ENCODE measurements at regions not wholly inside any gene's neighbourhood (a gene's known extent, or its start where the extent isn't known, plus 50 kb on each side); places are given as distances from the start of the nearest gene placed in this dataset.
A peak's percentile ranks its signal among the peaks of the same experiment; 100 is the strongest.

- no peaks in the 10 kb centered on the region for H3K36me3 ChIP-seq (ENCODE audit: control insufficient read depth in 4 of 4, insufficient read depth in 4 of 4, low read length in 3 of 4)
Measured at GRCh38 chr9:27712806-27713205, 139.5 kb upstream of the C9orf72 start.

GRCh38 chr9:27714388-27714787, 141.1 kb upstream of the C9orf72 start:
- no peaks in the 10 kb centered on the region for H3K36me3 ChIP-seq (ENCODE audit: control insufficient read depth in 4 of 4, insufficient read depth in 4 of 4, low read length in 3 of 4)
- DNase-seq = no peak
- H3K9me3 ChIP-seq (ENCODE audit: control extremely low read depth in 1 of 5, control insufficient read depth in 4 of 5, insufficient read depth in 2 of 5, low read depth in 1 of 5, low read length in 4 of 5) = peaks cover 0 to 1% (median 0%) of the 10 kb centered on the region in 5 experiments
- no peak overlapping the region for H3K27ac ChIP-seq (ENCODE audit: insufficient read depth in 1 of 2, low read depth in 1 of 2, low read length in 2 of 2, poor library complexity in 1 of 2, severe bottlenecking in 2 of 2)
- peaks cover 0 to 4% (median 0%) of the 10 kb centered on the region in 5 experiments for H3K27me3 ChIP-seq (replicated peaks in 2 of 5; ENCODE audit: control insufficient read depth in 4 of 5, insufficient read depth in 5 of 5, low read length in 4 of 5)
- no peaks in the 10 kb centered on the region for H3K4me1 ChIP-seq (ENCODE audit: control extremely low read depth in 1 of 4, control insufficient read depth in 4 of 4, insufficient read depth in 4 of 4, low read length in 3 of 4)
- no peak overlapping the region for H3K4me3 ChIP-seq (ENCODE audit: control insufficient read depth in 1 of 7, extremely low read depth in 1 of 7, insufficient read depth in 4 of 7, low read depth in 2 of 7, low read length in 6 of 7)
- WGBS (ENCODE audit: insufficient coverage) = no CpG with 5 or more reads among the region's 1 CpG
- CTCF ChIA-PET = interaction anchor here (0.6 to 1.5 kb wide), 3 partner anchors 8 to 29 kb away, joined by 3 to 4 read pairs (median 4); no protein-coding TSS in a partner anchor
- POLR2A ChIA-PET = no interaction called here

More at GRCh38 chr9:27712806-27713205, 139.5 kb upstream of the C9orf72 start:
- no peak overlapping the region for H3K27ac ChIP-seq (ENCODE audit: insufficient read depth in 1 of 2, low read depth in 1 of 2, low read length in 2 of 2, poor library complexity in 1 of 2, severe bottlenecking in 2 of 2)
- 93% methylated on average over 5 of the region's 7 CpGs for WGBS (ENCODE audit: insufficient coverage)
- ChIA-PET POLR2A (no interaction called here), CTCF (no interaction called here)
- H3K4me3 ChIP-seq (ENCODE audit: control insufficient read depth in 1 of 7, extremely low read depth in 1 of 7, insufficient read depth in 4 of 7, low read depth in 2 of 7, low read length in 6 of 7) = no peak overlapping the region
- H3K4me1 ChIP-seq (ENCODE audit: control extremely low read depth in 1 of 4, control insufficient read depth in 4 of 4, insufficient read depth in 4 of 4, low read length in 3 of 4) = no peaks in the 10 kb centered on the region
- H3K27me3 ChIP-seq (replicated peaks in 2 of 5; ENCODE audit: control insufficient read depth in 4 of 5, insufficient read depth in 5 of 5, low read length in 4 of 5) = peaks cover 0 to 4% (median 0%) of the 10 kb centered on the region in 5 experiments
- DNase-seq = no peak
- peaks cover 0 to 1% (median 0%) of the 10 kb centered on the region in 5 experiments for H3K9me3 ChIP-seq (ENCODE audit: control extremely low read depth in 1 of 5, control insufficient read depth in 4 of 5, insufficient read depth in 2 of 5, low read depth in 1 of 5, low read length in 4 of 5)

- Histone ChIP-seq H3K4me3 (ENCODE audit: control insufficient read depth in 1 of 7, extremely low read depth in 1 of 7, insufficient read depth in 4 of 7, low read depth in 2 of 7, low read length in 6 of 7) (no peak overlapping the region), H3K27ac (ENCODE audit: insufficient read depth in 1 of 2, low read depth in 1 of 2, low read length in 2 of 2, poor library complexity in 1 of 2, severe bottlenecking in 2 of 2) (no peak overlapping the region), H3K27me3 (replicated peaks in 2 of 5; ENCODE audit: control insufficient read depth in 4 of 5, insufficient read depth in 5 of 5, low read length in 4 of 5) (peaks cover 0 to 4% (median 0%) of the 10 kb centered on the region in 5 experiments), H3K9me3 (ENCODE audit: control extremely low read depth in 1 of 5, control insufficient read depth in 4 of 5, insufficient read depth in 2 of 5, low read depth in 1 of 5, low read length in 4 of 5) (no peaks in the 10 kb centered on the region), H3K36me3 (ENCODE audit: control insufficient read depth in 4 of 4, insufficient read depth in 4 of 4, low read length in 3 of 4) (no peaks in the 10 kb centered on the region), H3K4me1 (ENCODE audit: control extremely low read depth in 1 of 4, control insufficient read depth in 4 of 4, insufficient read depth in 4 of 4, low read length in 3 of 4) (no peaks in the 10 kb centered on the region)
- CTCF ChIA-PET = interaction anchor here (1.4 to 1.5 kb wide), 2 partner anchors 9 to 11 kb away, joined by 4 read pairs; no protein-coding TSS in a partner anchor
- WGBS (ENCODE audit: insufficient coverage) = no CpG with 5 or more reads among the region's 2 CpGs
- DNase-seq = no peak
- POLR2A ChIA-PET = no interaction called here
Measured at GRCh38 chr9:27715651-27716050, 142.4 kb upstream of the C9orf72 start.

GRCh38 chr9:27717991-27718390, 144.7 kb upstream of the C9orf72 start:
- peaks cover 0 to 7% (median 0%) of the 10 kb centered on the region in 5 experiments for H3K27me3 ChIP-seq (replicated peaks in 2 of 5; ENCODE audit: control insufficient read depth in 4 of 5, insufficient read depth in 5 of 5, low read length in 4 of 5)
- no peaks in the 10 kb centered on the region for H3K9me3 ChIP-seq (ENCODE audit: control extremely low read depth in 1 of 5, control insufficient read depth in 4 of 5, insufficient read depth in 2 of 5, low read depth in 1 of 5, low read length in 4 of 5)
- CTCF ChIA-PET = no interaction called here
- DNase-seq = no peak
- no peaks in the 10 kb centered on the region for H3K36me3 ChIP-seq (ENCODE audit: control insufficient read depth in 4 of 4, insufficient read depth in 4 of 4, low read length in 3 of 4)
- POLR2A ChIA-PET = no interaction called here
- H3K4me1 ChIP-seq (ENCODE audit: control extremely low read depth in 1 of 4, control insufficient read depth in 4 of 4, insufficient read depth in 4 of 4, low read length in 3 of 4) = no peaks in the 10 kb centered on the region
- no peak overlapping the region for H3K27ac ChIP-seq (ENCODE audit: insufficient read depth in 1 of 2, low read depth in 1 of 2, low read length in 2 of 2, poor library complexity in 1 of 2, severe bottlenecking in 2 of 2)
- WGBS (ENCODE audit: insufficient coverage) = 100% methylated on average over 2 of the region's 2 CpGs
- H3K4me3 ChIP-seq (ENCODE audit: control insufficient read depth in 1 of 7, extremely low read depth in 1 of 7, insufficient read depth in 4 of 7, low read depth in 2 of 7, low read length in 6 of 7) = no peak overlapping the region

- H3K36me3 ChIP-seq (ENCODE audit: control insufficient read depth in 4 of 4, insufficient read depth in 4 of 4, low read length in 3 of 4) = no peaks in the 10 kb centered on the region
- DNase-seq = no peak
- ChIA-PET POLR2A (no interaction called here), CTCF (no interaction called here)
- no peak overlapping the region for H3K4me3 ChIP-seq (ENCODE audit: control insufficient read depth in 1 of 7, extremely low read depth in 1 of 7, insufficient read depth in 4 of 7, low read depth in 2 of 7, low read length in 6 of 7)
- no peaks in the 10 kb centered on the region for H3K4me1 ChIP-seq (ENCODE audit: control extremely low read depth in 1 of 4, control insufficient read depth in 4 of 4, insufficient read depth in 4 of 4, low read length in 3 of 4)
- WGBS (ENCODE audit: insufficient coverage) = 100% methylated on average over 1 of the region's 2 CpGs
- no peak overlapping the region for H3K27ac ChIP-seq (ENCODE audit: insufficient read depth in 1 of 2, low read depth in 1 of 2, low read length in 2 of 2, poor library complexity in 1 of 2, severe bottlenecking in 2 of 2)
- peaks cover 0 to 7% (median 0%) of the 10 kb centered on the region in 5 experiments for H3K27me3 ChIP-seq (replicated peaks in 2 of 5; ENCODE audit: control insufficient read depth in 4 of 5, insufficient read depth in 5 of 5, low read length in 4 of 5)
- no peaks in the 10 kb centered on the region for H3K9me3 ChIP-seq (ENCODE audit: control extremely low read depth in 1 of 5, control insufficient read depth in 4 of 5, insufficient read depth in 2 of 5, low read depth in 1 of 5, low read length in 4 of 5)
Measured at GRCh38 chr9:27719711-27720110, 146.4 kb upstream of the C9orf72 start.

- H3K4me1 ChIP-seq (ENCODE audit: control extremely low read depth in 1 of 4, control insufficient read depth in 4 of 4, insufficient read depth in 4 of 4, low read length in 3 of 4) = no peaks in the 10 kb centered on the region
- CTCF ChIA-PET = no interaction called here
- H3K9me3 ChIP-seq (ENCODE audit: control extremely low read depth in 1 of 5, control insufficient read depth in 4 of 5, insufficient read depth in 2 of 5, low read depth in 1 of 5, low read length in 4 of 5) = no peaks in the 10 kb centered on the region
- H3K27ac ChIP-seq (ENCODE audit: insufficient read depth in 1 of 2, low read depth in 1 of 2, low read length in 2 of 2, poor library complexity in 1 of 2, severe bottlenecking in 2 of 2) = no peak overlapping the region
- peaks cover 0 to 3% (median 0%) of the 10 kb centered on the region in 5 experiments for H3K27me3 ChIP-seq (replicated peaks in 2 of 5; ENCODE audit: control insufficient read depth in 4 of 5, insufficient read depth in 5 of 5, low read length in 4 of 5)
- H3K4me3 ChIP-seq (ENCODE audit: control insufficient read depth in 1 of 7, extremely low read depth in 1 of 7, insufficient read depth in 4 of 7, low read depth in 2 of 7, low read length in 6 of 7) = no peak overlapping the region
- DNase-seq = no peak
- POLR2A ChIA-PET = no interaction called here
- no peaks in the 10 kb centered on the region for H3K36me3 ChIP-seq (ENCODE audit: control insufficient read depth in 4 of 4, insufficient read depth in 4 of 4, low read length in 3 of 4)
Measured at GRCh38 chr9:27722866-27723265, 149.6 kb upstream of the C9orf72 start.

- H3K36me3 ChIP-seq (ENCODE audit: control insufficient read depth in 4 of 4, insufficient read depth in 4 of 4, low read length in 3 of 4) = no peaks in the 10 kb centered on the region
- CTCF ChIA-PET = interaction anchor here (1.1 to 1.5 kb wide), 3 partner anchors 20 to 26 kb away, joined by 3 to 4 read pairs (median 3); no protein-coding TSS in a partner anchor
- H3K27ac ChIP-seq (ENCODE audit: insufficient read depth in 1 of 2, low read depth in 1 of 2, low read length in 2 of 2, poor library complexity in 1 of 2, severe bottlenecking in 2 of 2) = no peak overlapping the region
- no peak overlapping the region for H3K4me3 ChIP-seq (ENCODE audit: control insufficient read depth in 1 of 7, extremely low read depth in 1 of 7, insufficient read depth in 4 of 7, low read depth in 2 of 7, low read length in 6 of 7)
- H3K4me1 ChIP-seq (ENCODE audit: control extremely low read depth in 1 of 4, control insufficient read depth in 4 of 4, insufficient read depth in 4 of 4, low read length in 3 of 4) = no peaks in the 10 kb centered on the region
- POLR2A ChIA-PET = no interaction called here
- no peaks in the 10 kb centered on the region for H3K9me3 ChIP-seq (ENCODE audit: control extremely low read depth in 1 of 5, control insufficient read depth in 4 of 5, insufficient read depth in 2 of 5, low read depth in 1 of 5, low read length in 4 of 5)
- H3K27me3 ChIP-seq (replicated peaks in 2 of 5; ENCODE audit: control insufficient read depth in 4 of 5, insufficient read depth in 5 of 5, low read length in 4 of 5) = peaks cover 0 to 6% (median 0%) of the 10 kb centered on the region in 5 experiments
- DNase-seq = peak; percentile 56 to 82 (median 73)
- WGBS (ENCODE audit: insufficient coverage) = 7% methylated on average over 3 of the region's 4 CpGs
Measured at GRCh38 chr9:27726244-27727081, 153.2 kb upstream of the C9orf72 start.
